AG09319 (cell line): ENCODE measurements at regions not wholly inside any gene's neighbourhood (a gene's known extent, or its start where the extent isn't known, plus 50 kb on each side); places are given as distances from the start of the nearest gene placed in this dataset.

Experiments used
- DNase-seq: peaks from one replicate; pipeline ENCODE4 v3.0.0-alpha.2; 2010; ENCODE audit warnings: low read depth; ENCODE audit errors: extremely low read depth
- TF ChIP-seq, protein P1 (sequence below): IDR thresholded peaks from 2 replicates; pipeline ENCODE4 v1.5.1; 2011; ENCODE audit warnings: low read depth, mild to moderate bottlenecking, inconsistent platforms, low read length, moderate library complexity

DNA sequence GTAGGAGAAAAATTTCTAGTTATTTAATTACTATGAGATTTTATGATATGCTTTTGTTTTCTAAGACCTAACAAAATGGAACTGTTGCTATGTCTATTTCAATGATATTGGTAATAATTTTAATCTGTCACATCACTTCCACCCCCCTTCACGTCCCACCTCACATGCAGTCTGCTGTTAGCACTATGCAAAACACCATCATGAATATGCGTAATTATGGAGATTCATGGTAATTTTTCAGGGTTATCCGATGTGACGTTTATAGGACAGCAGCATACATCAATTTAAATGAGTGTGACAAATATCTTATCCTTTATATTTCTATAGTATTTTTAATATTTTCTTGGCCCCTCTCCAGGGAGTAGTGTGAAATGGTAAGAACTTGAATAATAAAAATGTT is 283.8 kb upstream of the TMEM161B start:
- TF ChIP-seq, protein P1, sequence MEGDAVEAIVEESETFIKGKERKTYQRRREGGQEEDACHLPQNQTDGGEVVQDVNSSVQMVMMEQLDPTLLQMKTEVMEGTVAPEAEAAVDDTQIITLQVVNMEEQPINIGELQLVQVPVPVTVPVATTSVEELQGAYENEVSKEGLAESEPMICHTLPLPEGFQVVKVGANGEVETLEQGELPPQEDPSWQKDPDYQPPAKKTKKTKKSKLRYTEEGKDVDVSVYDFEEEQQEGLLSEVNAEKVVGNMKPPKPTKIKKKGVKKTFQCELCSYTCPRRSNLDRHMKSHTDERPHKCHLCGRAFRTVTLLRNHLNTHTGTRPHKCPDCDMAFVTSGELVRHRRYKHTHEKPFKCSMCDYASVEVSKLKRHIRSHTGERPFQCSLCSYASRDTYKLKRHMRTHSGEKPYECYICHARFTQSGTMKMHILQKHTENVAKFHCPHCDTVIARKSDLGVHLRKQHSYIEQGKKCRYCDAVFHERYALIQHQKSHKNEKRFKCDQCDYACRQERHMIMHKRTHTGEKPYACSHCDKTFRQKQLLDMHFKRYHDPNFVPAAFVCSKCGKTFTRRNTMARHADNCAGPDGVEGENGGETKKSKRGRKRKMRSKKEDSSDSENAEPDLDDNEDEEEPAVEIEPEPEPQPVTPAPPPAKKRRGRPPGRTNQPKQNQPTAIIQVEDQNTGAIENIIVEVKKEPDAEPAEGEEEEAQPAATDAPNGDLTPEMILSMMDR = no peak
- DNase-seq = no peak

DNA sequence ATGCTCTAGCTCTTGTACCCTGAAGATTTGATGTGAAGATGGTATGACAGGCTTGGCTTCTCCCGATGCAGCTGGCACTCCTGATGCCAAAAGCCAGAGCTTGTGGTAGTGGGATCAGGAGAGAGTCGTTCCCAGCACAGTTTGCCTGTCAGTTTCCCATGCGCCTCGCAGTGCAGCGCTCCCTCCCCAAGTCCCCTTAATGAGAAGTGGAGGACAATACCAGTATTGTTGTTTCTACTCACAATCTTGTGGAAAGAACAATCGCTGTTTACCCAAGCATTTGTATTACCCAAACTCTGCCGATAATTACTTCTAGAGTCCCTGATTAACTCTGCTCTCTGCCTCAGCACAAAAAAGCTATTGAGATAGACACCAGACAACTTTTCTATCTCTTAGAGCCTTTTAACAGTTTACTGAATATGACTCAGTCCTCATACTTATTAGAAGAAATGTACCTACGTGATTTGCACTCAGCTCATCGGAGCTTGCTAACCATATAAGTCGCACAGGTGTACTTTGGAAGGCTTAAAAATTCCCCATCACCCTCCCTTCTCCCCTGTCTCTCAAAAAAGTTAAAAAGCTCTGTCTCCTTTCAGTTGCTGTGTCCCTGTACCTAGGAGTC is 283.2 kb upstream of the TMEM161B start:
- TF ChIP-seq, protein P1 = no peak
- DNase-seq = no peak

DNA sequence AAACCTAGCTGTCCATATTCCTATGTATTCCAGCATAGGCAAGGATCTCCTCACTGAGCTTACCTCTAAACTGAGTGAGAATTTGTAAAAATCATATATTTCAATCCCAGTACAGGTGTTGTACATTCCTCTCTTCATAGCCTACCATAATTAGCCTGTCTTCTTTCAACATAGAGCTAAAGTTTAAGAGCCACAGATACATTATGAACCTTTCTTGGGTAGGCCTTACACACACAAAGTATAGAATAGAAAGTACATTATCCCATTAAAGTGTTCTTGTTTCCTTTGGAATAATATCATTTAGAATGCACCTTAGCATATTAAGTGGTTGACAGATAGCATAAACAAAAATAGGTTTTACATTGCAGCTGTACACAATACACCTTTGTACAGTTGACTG is 282.1 kb upstream of the TMEM161B start:
- DNase-seq = no peak
- TF ChIP-seq, protein P1 = no peak

DNA sequence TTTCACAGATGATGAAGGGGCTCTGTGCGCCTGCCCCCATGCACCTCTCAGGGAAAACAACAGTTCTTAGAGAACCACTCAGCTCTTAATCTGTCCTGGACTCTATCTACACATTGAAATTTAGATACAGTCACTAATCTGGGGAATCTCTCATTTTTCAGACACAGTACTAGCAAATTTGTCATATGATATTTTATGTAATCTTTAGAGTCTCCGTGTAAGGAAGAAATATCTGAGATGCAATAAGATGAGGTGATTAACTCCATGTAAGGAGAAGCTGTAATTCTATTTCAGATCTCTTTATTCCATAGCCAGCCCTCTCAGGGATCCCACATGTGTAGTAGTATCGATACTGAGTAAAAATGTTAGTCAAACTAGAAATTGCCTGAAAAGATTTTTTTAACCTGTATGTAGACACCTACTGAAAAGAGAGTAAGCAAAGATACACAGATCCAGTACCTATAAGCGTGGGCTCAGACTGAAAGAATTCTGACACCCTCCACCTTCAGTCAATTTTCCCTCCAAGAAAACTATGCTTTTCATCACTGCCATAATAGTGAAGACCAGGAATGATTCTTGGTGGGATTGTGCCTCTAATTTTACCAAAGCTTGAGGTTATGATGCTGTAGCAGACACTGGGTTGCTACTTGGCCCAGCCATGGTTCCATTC is 279.6 kb upstream of the TMEM161B start:
- no peak for DNase-seq
- TF ChIP-seq, protein P1 = no peak

DNA sequence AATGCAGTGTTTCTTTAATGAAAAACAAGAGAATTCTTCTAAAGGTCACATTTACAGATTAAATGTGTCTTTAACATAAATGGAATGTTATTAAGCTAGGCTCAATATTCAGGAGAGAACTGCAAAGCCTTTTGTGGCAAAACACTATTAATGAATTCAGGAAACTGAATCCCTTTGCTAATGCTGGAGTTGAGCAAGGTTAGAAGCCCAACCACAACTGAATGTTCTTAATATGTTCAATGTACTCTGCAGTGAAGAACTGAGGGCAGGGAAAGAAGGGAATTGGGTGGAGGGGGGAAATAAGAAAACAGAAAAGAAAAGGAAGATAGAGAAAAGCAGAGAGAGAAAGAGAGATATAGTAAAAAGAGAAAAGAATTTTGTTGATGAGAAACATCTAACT is 276.7 kb upstream of the TMEM161B start:
- DNase-seq = no peak

DNA sequence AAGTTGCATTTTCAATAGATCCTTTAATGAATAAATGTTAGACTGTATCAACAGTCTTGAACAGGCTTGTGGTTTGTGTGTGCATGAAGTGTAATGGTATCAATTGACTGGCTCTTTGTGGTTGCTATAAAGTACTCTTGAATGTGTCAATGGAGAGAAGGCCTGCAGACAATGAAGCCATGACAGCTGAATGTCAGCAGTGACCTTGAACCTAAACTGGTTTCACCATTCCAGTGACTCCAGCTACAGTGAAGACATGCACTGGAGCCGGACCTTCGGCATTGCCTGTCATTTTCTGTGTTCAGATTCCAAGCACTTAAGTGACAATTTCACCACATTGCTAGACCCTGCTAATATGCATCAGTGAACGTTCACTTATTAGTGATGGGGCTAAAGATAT is 276.0 kb upstream of the TMEM161B start:
- TF ChIP-seq, protein P1 = no peak
- DNase-seq = no peak

More for the DNA sequence above, 276.7 kb upstream of the TMEM161B start:
- TF ChIP-seq, protein P1 = no peak

DNA sequence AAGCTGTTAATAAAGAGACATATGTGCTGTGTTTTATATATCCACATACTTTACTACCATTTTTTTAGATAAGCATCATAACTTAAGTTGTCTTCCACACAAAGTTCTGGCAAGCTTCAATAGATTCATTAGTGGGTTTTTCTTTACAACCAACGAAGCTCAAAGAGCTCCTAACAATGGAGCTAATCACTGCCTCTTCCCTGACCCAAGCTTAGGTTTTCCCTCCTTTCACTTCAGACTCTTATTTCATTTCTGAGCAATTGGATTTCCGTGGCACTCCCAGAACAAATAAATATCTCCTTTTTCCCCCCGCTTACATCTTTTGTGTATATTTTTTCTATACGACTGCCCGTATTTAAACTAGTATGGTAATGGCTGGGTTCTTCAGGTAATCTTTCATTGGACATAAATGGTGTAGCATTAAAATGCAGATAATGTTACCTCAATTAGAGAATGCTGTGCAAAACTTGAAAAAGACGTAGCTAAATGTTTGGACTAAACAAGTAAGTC is 275.5 kb upstream of the TMEM161B start:
- no peak for DNase-seq
- TF ChIP-seq, protein P1 = no peak
